ENCODE measurements at regions not wholly inside any gene's neighbourhood (a gene's known extent, or its start where the extent isn't known, plus 50 kb on each side); places are given as distances from the start of the nearest gene placed in this dataset.

GRCh38 chr15:62770111-62770660, 272.4 kb upstream of the TPM1 start:
- BruUV-seq (replicated peaks) = no TSS peak
- H3K9me3 ChIP-seq (ENCODE audit: low read depth, low read length, poor library complexity, severe bottlenecking) = no peaks in the 10 kb centered on the region
- H3K27me3 ChIP-seq (replicated peaks; ENCODE audit: insufficient read depth, low read depth, low read length, poor library complexity) = no peaks in the 10 kb centered on the region
- POLR2A ChIA-PET (ENCODE audit: low non-redundant PET) = no interaction called here
- no peak overlapping the region for H3K27ac ChIP-seq (ENCODE audit: low read depth, low read length, poor library complexity, severe bottlenecking)
- CTCF ChIA-PET = no interaction called here
- H3K4me3 ChIP-seq (ENCODE audit: low read depth, low read length, poor library complexity, severe bottlenecking) = no peak overlapping the region
- DNase-seq (ENCODE audit: low spot score) = no peak
- intact Hi-C loops (cut with micrococcal nuclease; ENCODE audit: unreplicated experiment) = no loop called here
- TF ChIP-seq CTCF (conservative IDR thresholded peaks at IDR 0.05; ENCODE audit: low read depth, low read length) (no peak), EZH2 (IDR thresholded peaks at IDR 0.05; ENCODE audit: borderline replicate concordance, low read depth, low read length, poor library complexity, severe bottlenecking) (no peak)
- H3K36me3 ChIP-seq (ENCODE audit: insufficient read depth, low read length, poor library complexity, severe bottlenecking) = no peaks in the 10 kb centered on the region
- no peaks in the 10 kb centered on the region for H3K4me1 ChIP-seq (ENCODE audit: insufficient read depth, low read length, poor library complexity, severe bottlenecking)

- Histone ChIP-seq H3K4me3 (ENCODE audit: low read depth, low read length, poor library complexity, severe bottlenecking) (no peak overlapping the region), H3K9me3 (ENCODE audit: low read depth, low read length, poor library complexity, severe bottlenecking) (no peaks in the 10 kb centered on the region), H3K27ac (ENCODE audit: low read depth, low read length, poor library complexity, severe bottlenecking) (no peak overlapping the region), H3K4me1 (ENCODE audit: insufficient read depth, low read length, poor library complexity, severe bottlenecking) (no peaks in the 10 kb centered on the region), H3K27me3 (replicated peaks; ENCODE audit: insufficient read depth, low read depth, low read length, poor library complexity) (no peaks in the 10 kb centered on the region), H3K36me3 (ENCODE audit: insufficient read depth, low read length, poor library complexity, severe bottlenecking) (no peaks in the 10 kb centered on the region)
- ChIA-PET POLR2A (ENCODE audit: low non-redundant PET) (no interaction called here), CTCF (no interaction called here)
- no peak for DNase-seq (ENCODE audit: low spot score)
- TF ChIP-seq EZH2 (IDR thresholded peaks at IDR 0.05; ENCODE audit: borderline replicate concordance, low read depth, low read length, poor library complexity, severe bottlenecking) = no peak
- no peak for TF ChIP-seq CTCF (conservative IDR thresholded peaks at IDR 0.05; ENCODE audit: low read depth, low read length)
- intact Hi-C loops (cut with micrococcal nuclease; ENCODE audit: unreplicated experiment) = no loop called here
- no TSS peak for BruUV-seq (replicated peaks)
Observed at GRCh38 chr15:62770752-62771151, 271.8 kb upstream of the TPM1 start.

GRCh38 chr15:62771234-62771633, 271.3 kb upstream of the TPM1 start:
- CTCF ChIA-PET = no interaction called here
- DNase-seq (ENCODE audit: low spot score) = no peak
- H3K27me3 ChIP-seq (replicated peaks; ENCODE audit: insufficient read depth, low read depth, low read length, poor library complexity) = no peaks in the 10 kb centered on the region
- H3K27ac ChIP-seq (ENCODE audit: low read depth, low read length, poor library complexity, severe bottlenecking) = no peak overlapping the region
- no peaks in the 10 kb centered on the region for H3K9me3 ChIP-seq (ENCODE audit: low read depth, low read length, poor library complexity, severe bottlenecking)
- no TSS peak for BruUV-seq (replicated peaks)
- POLR2A ChIA-PET (ENCODE audit: low non-redundant PET) = interaction anchor here (0.5 kb wide), 1 partner anchor 412 kb away, joined by 6 read pairs; no protein-coding TSS in a partner anchor
- intact Hi-C loops (cut with micrococcal nuclease; ENCODE audit: unreplicated experiment) = no loop called here
- no peak overlapping the region for H3K4me3 ChIP-seq (ENCODE audit: low read depth, low read length, poor library complexity, severe bottlenecking)
- no peaks in the 10 kb centered on the region for H3K36me3 ChIP-seq (ENCODE audit: insufficient read depth, low read length, poor library complexity, severe bottlenecking)
- no peak for TF ChIP-seq EZH2 (IDR thresholded peaks at IDR 0.05; ENCODE audit: borderline replicate concordance, low read depth, low read length, poor library complexity, severe bottlenecking)
- TF ChIP-seq CTCF (conservative IDR thresholded peaks at IDR 0.05; ENCODE audit: low read depth, low read length) = no peak
- no peaks in the 10 kb centered on the region for H3K4me1 ChIP-seq (ENCODE audit: insufficient read depth, low read length, poor library complexity, severe bottlenecking)

All from A673 (cell line).